ENCODE measurements at regions not wholly inside any gene's neighbourhood (a gene's known extent, or its start where the extent isn't known, plus 50 kb on each side); places are given as distances from the start of the nearest gene placed in this dataset.

DNA sequence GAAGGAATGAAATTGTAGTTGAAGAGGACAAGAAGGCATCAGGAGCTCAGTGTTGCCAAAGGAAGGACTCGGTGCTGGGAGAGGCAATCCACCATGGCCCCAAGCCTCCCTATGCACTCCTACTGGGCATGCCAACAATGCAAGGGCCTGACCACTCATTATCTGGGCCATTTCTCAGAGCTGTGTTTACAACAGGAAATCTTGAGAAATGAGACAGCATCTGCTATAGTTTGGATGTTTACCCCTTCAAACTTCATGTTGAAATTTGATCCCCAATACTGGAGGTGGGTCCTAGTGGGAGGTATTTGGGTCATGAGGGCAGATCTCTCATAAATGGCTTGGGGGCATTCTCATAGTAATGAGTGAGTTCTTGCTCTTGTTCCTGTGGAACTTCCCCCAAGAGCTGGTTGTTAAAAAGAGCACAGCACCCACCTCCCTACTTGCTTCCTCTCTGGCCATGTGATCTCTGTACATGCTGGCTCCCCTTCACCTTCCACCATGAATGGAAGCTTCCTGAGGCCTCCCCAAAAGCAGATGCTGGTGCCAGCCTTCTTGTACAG, 50.8 kb upstream of the AOAH start:
- H3K56ac ChIP-seq (ENCODE audit: insufficient read length, low read depth, low read length) = no peak overlapping the region
- H3T11ph ChIP-seq (ENCODE audit: low read length) = no peak overlapping the region
- H2BK15ac ChIP-seq (ENCODE audit: low read depth, low read length) = no peak overlapping the region
- H3K4me2 ChIP-seq (ENCODE audit: insufficient read depth, insufficient read length, low read length) = no peak overlapping the region
- no peak overlapping the region for H3K14ac ChIP-seq (ENCODE audit: insufficient read depth, low read length)
- H3K4me1 Mint-ChIP-seq = peaks cover 7 to 12% of the 10 kb centered on the region in 2 experiments
- no peaks in the 10 kb centered on the region for H3K36me3 Mint-ChIP-seq (ENCODE audit: insufficient read depth in 1 of 3, low read depth in 3 of 3)
- TF ChIP-seq, protein P1, sequence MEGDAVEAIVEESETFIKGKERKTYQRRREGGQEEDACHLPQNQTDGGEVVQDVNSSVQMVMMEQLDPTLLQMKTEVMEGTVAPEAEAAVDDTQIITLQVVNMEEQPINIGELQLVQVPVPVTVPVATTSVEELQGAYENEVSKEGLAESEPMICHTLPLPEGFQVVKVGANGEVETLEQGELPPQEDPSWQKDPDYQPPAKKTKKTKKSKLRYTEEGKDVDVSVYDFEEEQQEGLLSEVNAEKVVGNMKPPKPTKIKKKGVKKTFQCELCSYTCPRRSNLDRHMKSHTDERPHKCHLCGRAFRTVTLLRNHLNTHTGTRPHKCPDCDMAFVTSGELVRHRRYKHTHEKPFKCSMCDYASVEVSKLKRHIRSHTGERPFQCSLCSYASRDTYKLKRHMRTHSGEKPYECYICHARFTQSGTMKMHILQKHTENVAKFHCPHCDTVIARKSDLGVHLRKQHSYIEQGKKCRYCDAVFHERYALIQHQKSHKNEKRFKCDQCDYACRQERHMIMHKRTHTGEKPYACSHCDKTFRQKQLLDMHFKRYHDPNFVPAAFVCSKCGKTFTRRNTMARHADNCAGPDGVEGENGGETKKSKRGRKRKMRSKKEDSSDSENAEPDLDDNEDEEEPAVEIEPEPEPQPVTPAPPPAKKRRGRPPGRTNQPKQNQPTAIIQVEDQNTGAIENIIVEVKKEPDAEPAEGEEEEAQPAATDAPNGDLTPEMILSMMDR (conservative IDR thresholded peaks at IDR 0.05) = no peak
- no peak overlapping the region for H3K4ac ChIP-seq (ENCODE audit: low read depth, low read length)
- no peaks in the 10 kb centered on the region for H3K79me1 ChIP-seq (ENCODE audit: insufficient read depth, low read depth, low read length, poor library complexity, severe bottlenecking)
- no peaks in the 10 kb centered on the region for H3K79me2 ChIP-seq (ENCODE audit: insufficient read depth, low read length)
- H3K27me3 ChIP-seq (ENCODE audit: insufficient read depth, low read length) = no peaks in the 10 kb centered on the region
- H4K91ac ChIP-seq (ENCODE audit: insufficient read length, low read depth, low read length) = no peak overlapping the region
- no peak for DNase-seq
- no peak overlapping the region; a peak in 1 of 7 replicates for H3K27ac Mint-ChIP-seq
- H3K27me3 Mint-ChIP-seq (ENCODE audit: low read depth) = no peaks in the 10 kb centered on the region; the same call in 1 of the 2 replicates
- H4K5ac ChIP-seq (ENCODE audit: insufficient read length, low read depth, low read length) = no peak overlapping the region
- H2BK20ac ChIP-seq (ENCODE audit: low read depth, low read length, poor library complexity, severe bottlenecking) = no peak overlapping the region
- H3K4me1 ChIP-seq (ENCODE audit: insufficient read depth, low read length) = no peaks in the 10 kb centered on the region; the same call in 1 of the 2 replicates
- H3K4me3 Mint-ChIP-seq = no peak overlapping the region
- no peak overlapping the region for H3K23ac ChIP-seq (ENCODE audit: insufficient read length, low read depth, low read length)
- no peak overlapping the region for H3K9ac ChIP-seq (ENCODE audit: extremely low read depth, insufficient read length, low read length)
- no peaks in the 10 kb centered on the region for H3K9me3 Mint-ChIP-seq
- H2AK5ac ChIP-seq (ENCODE audit: insufficient read length, low read length) = no peak overlapping the region
- H4K20me1 ChIP-seq (ENCODE audit: control insufficient read depth, insufficient read depth, insufficient read length) = no peaks in the 10 kb centered on the region
- no peak overlapping the region for H2BK12ac ChIP-seq (ENCODE audit: insufficient read length, low read depth, low read length)
- H4K8ac ChIP-seq (replicated peaks; ENCODE audit: insufficient read length, low read depth, low read length) = no peak overlapping the region
- no peak overlapping the region for H3K18ac ChIP-seq (ENCODE audit: insufficient read length, low read depth, low read length)
- no peak overlapping the region for H2BK5ac ChIP-seq (ENCODE audit: insufficient read length, low read length)
- H3K27ac ChIP-seq (ENCODE audit: insufficient read length, low read depth, low read length) = no peak overlapping the region
- H2BK120ac ChIP-seq (ENCODE audit: low read depth, low read length, poor library complexity, severe bottlenecking) = no peak overlapping the region
- H3K9me3 ChIP-seq (ENCODE audit: control insufficient read depth, low read depth, low read length) = no peaks in the 10 kb centered on the region
- H3K23me2 ChIP-seq (ENCODE audit: insufficient read length, low read depth, low read length, poor library complexity, severe bottlenecking) = no peaks in the 10 kb centered on the region
- H2AFZ ChIP-seq (ENCODE audit: low read length) = no peak overlapping the region
- no CpG with 5 or more reads among the region's 1 CpG for WGBS (ENCODE audit: extremely low coverage, insufficient read length, low lambda C conversion rate)
